ENCODE measurements at regions not wholly inside any gene's neighbourhood (a gene's known extent, or its start where the extent isn't known, plus 50 kb on each side); places are given as distances from the start of the nearest gene placed in this dataset.

- DNase-seq (no peak), ATAC-seq (no peak)
- Histone ChIP-seq H3K36me3 (ENCODE audit: control insufficient read depth in 2 of 3, insufficient read depth in 3 of 3, low read length in 3 of 3) (no peaks in the 10 kb centered on the region), H3K4me1 (ENCODE audit: control insufficient read depth in 2 of 2, insufficient read depth in 2 of 2, low read length in 2 of 2) (no peaks in the 10 kb centered on the region), H3K9me3 (ENCODE audit: control insufficient read depth in 2 of 3, low read length in 3 of 3) (no peaks in the 10 kb centered on the region), H3K27ac (ENCODE audit: low read depth, low read length) (no peak overlapping the region), H3K4me3 (ENCODE audit: low read length) (no peak overlapping the region), H3K27me3 (ENCODE audit: control insufficient read depth in 2 of 2, insufficient read depth in 2 of 2, low read length in 2 of 2) (no peaks in the 10 kb centered on the region)
- peaks cover 30 to 54% (median 44%) of the 10 kb centered on the region in 5 donors for H3K27me3 Mint-ChIP-seq
- H3K9me3 Mint-ChIP-seq = peaks cover 0 to 3% (median 0%) of the 10 kb centered on the region in 11 donors
- no peaks in the 10 kb centered on the region for H3K4me1 Mint-ChIP-seq
- no peak overlapping the region for H3K27ac Mint-ChIP-seq
- intact Hi-C loops (cut with micrococcal nuclease) = no loop called here
- POLR2A ChIA-PET = no interaction called here
- H3K4me3 Mint-ChIP-seq = no peak overlapping the region
- H3K36me3 Mint-ChIP-seq = no peaks in the 10 kb centered on the region
- CTCF ChIA-PET = no interaction called here
Measured at GRCh38 chr14:94864387-94865195, 94.7 kb upstream of the GSC start.

- Histone ChIP-seq H3K27me3 (ENCODE audit: control insufficient read depth in 2 of 2, insufficient read depth in 2 of 2, low read length in 2 of 2) (no peaks in the 10 kb centered on the region), H3K36me3 (ENCODE audit: control insufficient read depth in 2 of 3, insufficient read depth in 3 of 3, low read length in 3 of 3) (no peaks in the 10 kb centered on the region), H3K4me1 (ENCODE audit: control insufficient read depth in 2 of 2, insufficient read depth in 2 of 2, low read length in 2 of 2) (no peaks in the 10 kb centered on the region), H3K9me3 (ENCODE audit: control insufficient read depth in 2 of 3, low read length in 3 of 3) (no peaks in the 10 kb centered on the region), H3K27ac (ENCODE audit: low read depth, low read length) (no peak overlapping the region), H3K4me3 (ENCODE audit: low read length) (no peak overlapping the region)
- intact Hi-C loops (cut with micrococcal nuclease) = no loop called here
- ATAC-seq (no peak), DNase-seq (no peak)
- CTCF ChIA-PET = no interaction called here
- H3K4me1 Mint-ChIP-seq = no peaks in the 10 kb centered on the region
- H3K36me3 Mint-ChIP-seq = no peaks in the 10 kb centered on the region
- POLR2A ChIA-PET = no interaction called here
- peaks cover 32 to 61% (median 47%) of the 10 kb centered on the region in 5 donors for H3K27me3 Mint-ChIP-seq
- peaks cover 0 to 3% (median 0%) of the 10 kb centered on the region in 11 donors for H3K9me3 Mint-ChIP-seq
- no peak overlapping the region for H3K27ac Mint-ChIP-seq
- H3K4me3 Mint-ChIP-seq = no peak overlapping the region
Measured at GRCh38 chr14:94863366-94863765, 93.5 kb upstream of the GSC start.

- H3K4me3 Mint-ChIP-seq = no peak overlapping the region
- POLR2A ChIA-PET = no interaction called here
- peaks cover 0 to 17% (median 4%) of the 10 kb centered on the region in 11 donors for H3K9me3 Mint-ChIP-seq
- DNase-seq (no peak), ATAC-seq (no peak)
- H3K27ac ChIP-seq (ENCODE audit: low read depth, low read length) = no peak overlapping the region
- H3K4me1 ChIP-seq (ENCODE audit: control insufficient read depth in 2 of 2, insufficient read depth in 2 of 2, low read length in 2 of 2) = no peaks in the 10 kb centered on the region
- CTCF ChIA-PET = no interaction called here
- intact Hi-C loops (cut with micrococcal nuclease) = no loop called here
- no peak overlapping the region for H3K4me3 ChIP-seq (ENCODE audit: low read length)
- H3K27me3 ChIP-seq (ENCODE audit: control insufficient read depth in 2 of 2, insufficient read depth in 2 of 2, low read length in 2 of 2) = no peaks in the 10 kb centered on the region
- H3K27ac Mint-ChIP-seq = no peak overlapping the region
- H3K4me1 Mint-ChIP-seq = no peaks in the 10 kb centered on the region
- no peaks in the 10 kb centered on the region for H3K36me3 ChIP-seq (ENCODE audit: control insufficient read depth in 2 of 3, insufficient read depth in 3 of 3, low read length in 3 of 3)
- H3K9me3 ChIP-seq (ENCODE audit: control insufficient read depth in 2 of 3, low read length in 3 of 3) = peaks cover 0 to 10% (median 0%) of the 10 kb centered on the region in 3 experiments
- peaks cover 12 to 59% (median 31%) of the 10 kb centered on the region in 5 donors for H3K27me3 Mint-ChIP-seq
- H3K36me3 Mint-ChIP-seq = peaks cover 0 to 3% (median 0%) of the 10 kb centered on the region in 5 donors
Measured at GRCh38 chr14:94857950-94858349, 88.0 kb upstream of the GSC start.

- Mint-ChIP-seq H3K27ac (no peak overlapping the region), H3K4me1 (no peaks in the 10 kb centered on the region), H3K4me3 (no peak overlapping the region), H3K36me3 (peaks cover 0 to 3% (median 0%) of the 10 kb centered on the region in 5 donors), H3K27me3 (peaks cover 1 to 46% (median 19%) of the 10 kb centered on the region in 5 donors), H3K9me3 (peaks cover 0 to 17% (median 4%) of the 10 kb centered on the region in 11 donors)
- DNase-seq (no peak), ATAC-seq (no peak)
- ChIA-PET POLR2A (no interaction called here), CTCF (no interaction called here)
- no peaks in the 10 kb centered on the region for H3K4me1 ChIP-seq (ENCODE audit: control insufficient read depth in 2 of 2, insufficient read depth in 2 of 2, low read length in 2 of 2)
- no peak overlapping the region for H3K4me3 ChIP-seq (ENCODE audit: low read length)
- no peak overlapping the region for H3K27ac ChIP-seq (ENCODE audit: low read depth, low read length)
- H3K9me3 ChIP-seq (ENCODE audit: control insufficient read depth in 2 of 3, low read length in 3 of 3) = peaks cover 0 to 10% (median 0%) of the 10 kb centered on the region in 3 experiments
- H3K27me3 ChIP-seq (ENCODE audit: control insufficient read depth in 2 of 2, insufficient read depth in 2 of 2, low read length in 2 of 2) = no peaks in the 10 kb centered on the region
- H3K36me3 ChIP-seq (ENCODE audit: control insufficient read depth in 2 of 3, insufficient read depth in 3 of 3, low read length in 3 of 3) = no peaks in the 10 kb centered on the region
- intact Hi-C loops (cut with micrococcal nuclease) = no loop called here
Measured at GRCh38 chr14:94853920-94854319, 84.0 kb upstream of the GSC start.

- peaks cover 0 to 10% (median 0%) of the 10 kb centered on the region in 3 experiments for H3K9me3 ChIP-seq (ENCODE audit: control insufficient read depth in 2 of 3, low read length in 3 of 3)
- POLR2A ChIA-PET = no interaction called here
- intact Hi-C loops (cut with micrococcal nuclease) = no loop called here
- H3K27ac ChIP-seq (ENCODE audit: low read depth, low read length) = no peak overlapping the region
- ATAC-seq (no peak), DNase-seq (no peak)
- H3K27me3 Mint-ChIP-seq = peaks cover 0 to 33% (median 11%) of the 10 kb centered on the region in 5 donors
- no peaks in the 10 kb centered on the region for H3K4me1 Mint-ChIP-seq
- H3K36me3 ChIP-seq (ENCODE audit: control insufficient read depth in 2 of 3, insufficient read depth in 3 of 3, low read length in 3 of 3) = no peaks in the 10 kb centered on the region
- no peak overlapping the region for H3K4me3 Mint-ChIP-seq
- H3K36me3 Mint-ChIP-seq = peaks cover 0 to 3% (median 0%) of the 10 kb centered on the region in 5 donors
- no peak overlapping the region for H3K4me3 ChIP-seq (ENCODE audit: low read length)
- no peaks in the 10 kb centered on the region for H3K4me1 ChIP-seq (ENCODE audit: control insufficient read depth in 2 of 2, insufficient read depth in 2 of 2, low read length in 2 of 2)
- H3K9me3 Mint-ChIP-seq = peaks cover 0 to 17% (median 4%) of the 10 kb centered on the region in 11 donors
- H3K27ac Mint-ChIP-seq = no peak overlapping the region
- no peaks in the 10 kb centered on the region for H3K27me3 ChIP-seq (ENCODE audit: control insufficient read depth in 2 of 2, insufficient read depth in 2 of 2, low read length in 2 of 2)
- CTCF ChIA-PET = no interaction called here
Measured at GRCh38 chr14:94850309-94851211, 80.6 kb upstream of the GSC start.

GRCh38 chr14:94844593-94845152 lies 74.8 kb upstream of the GSC start:
- no peak overlapping the region for H3K27ac Mint-ChIP-seq
- H3K4me3 ChIP-seq (ENCODE audit: low read length) = no peak overlapping the region
- no peaks in the 10 kb centered on the region for H3K4me1 ChIP-seq (ENCODE audit: control insufficient read depth in 2 of 2, insufficient read depth in 2 of 2, low read length in 2 of 2)
- DNase-seq (no peak), ATAC-seq (no peak)
- no peaks in the 10 kb centered on the region for H3K9me3 ChIP-seq (ENCODE audit: control insufficient read depth in 2 of 3, low read length in 3 of 3)
- peaks cover 0 to 21% (median 5%) of the 10 kb centered on the region in 5 donors for H3K27me3 Mint-ChIP-seq
- H3K36me3 Mint-ChIP-seq = no peaks in the 10 kb centered on the region
- ChIA-PET POLR2A (no interaction called here), CTCF (no interaction called here)
- intact Hi-C loops (cut with micrococcal nuclease) = no loop called here
- H3K4me1 Mint-ChIP-seq = no peaks in the 10 kb centered on the region
- no peaks in the 10 kb centered on the region for H3K36me3 ChIP-seq (ENCODE audit: control insufficient read depth in 2 of 3, insufficient read depth in 3 of 3, low read length in 3 of 3)
- H3K27me3 ChIP-seq (ENCODE audit: control insufficient read depth in 2 of 2, insufficient read depth in 2 of 2, low read length in 2 of 2) = no peaks in the 10 kb centered on the region
- no peak overlapping the region for H3K27ac ChIP-seq (ENCODE audit: low read depth, low read length)
- H3K9me3 Mint-ChIP-seq = peaks cover 0 to 2% (median 0%) of the 10 kb centered on the region in 11 donors
- H3K4me3 Mint-ChIP-seq = no peak overlapping the region
